Cerebellar cortex (tissue), 1 donor: ENCODE measurements at regions not wholly inside any gene's neighbourhood (a gene's known extent, or its start where the extent isn't known, plus 50 kb on each side); places are given as distances from the start of the nearest gene placed in this dataset.

ENCODE experiments used
- DNase-seq: peaks from one replicate; pipeline ENCODE4 v3.0.0-alpha.2; 2015; ENCODE audit warnings: low spot score

DNA sequence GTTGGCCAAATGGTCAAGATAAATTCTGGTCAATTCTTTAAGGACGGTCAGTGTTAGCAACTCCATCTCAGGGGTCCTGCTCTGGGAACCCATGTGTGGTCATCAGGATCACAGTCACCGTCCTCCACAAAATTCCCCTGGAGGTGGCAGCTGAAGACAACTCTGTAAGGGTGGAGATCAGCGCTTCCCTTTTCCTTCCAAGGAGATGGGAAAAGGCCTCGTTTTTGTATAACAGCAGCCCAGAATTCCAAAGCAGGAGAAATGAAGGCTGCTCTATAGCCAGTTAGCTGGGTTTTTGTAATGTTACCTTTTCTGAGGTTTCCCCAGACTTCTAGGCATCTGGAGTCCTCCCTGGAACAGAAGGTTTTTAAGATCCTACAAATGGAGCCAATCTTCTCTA, 334.8 kb downstream of the MYCN start:
- no peak for DNase-seq

GRCh38 chr2:16273111-16273510, 332.8 kb downstream of the MYCN start:
- DNase-seq, result no peak

DNA sequence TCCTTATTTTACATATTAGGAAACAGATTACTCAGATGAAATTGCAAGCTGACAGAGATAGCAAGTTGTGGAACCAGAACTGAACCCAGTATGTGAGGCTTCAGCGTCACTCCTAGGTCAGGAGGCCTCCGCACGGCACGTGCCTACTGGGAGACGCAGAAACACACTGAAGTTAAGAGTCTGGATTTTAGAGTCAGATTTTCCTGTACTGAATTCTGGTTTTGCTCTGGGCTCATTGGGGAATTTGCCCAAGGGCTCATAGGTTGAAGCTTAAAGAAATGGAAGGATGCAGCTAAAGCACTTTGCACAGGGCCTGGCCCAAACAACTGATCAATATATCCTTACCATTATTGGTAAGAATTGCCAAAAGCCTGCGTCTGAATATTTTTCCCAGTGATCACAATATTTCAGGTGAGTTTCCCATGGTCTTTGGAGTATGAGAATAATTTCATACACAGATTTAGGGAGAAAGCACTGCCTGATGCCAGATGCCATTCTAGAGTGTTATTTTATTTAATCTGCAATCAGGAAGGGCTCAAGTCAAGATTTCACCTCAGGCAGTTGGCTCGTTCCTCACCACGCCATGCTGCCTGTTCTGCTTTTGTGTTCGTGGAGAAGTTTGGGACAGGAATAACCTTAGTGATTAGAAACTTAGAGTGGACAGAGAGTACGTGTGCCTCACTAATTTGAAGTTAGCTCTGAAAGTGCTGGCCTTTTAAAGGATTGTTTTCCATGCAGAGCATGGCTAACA, 331.9 kb downstream of the MYCN start:
- no peak for DNase-seq

GRCh38 chr2:16271231-16271896, 331.0 kb downstream of the MYCN start:
- DNase-seq, result no peak

GRCh38 chr2:16270441-16270840, 330.1 kb downstream of the MYCN start:
- no peak for DNase-seq

- no peak for DNase-seq
Measured at GRCh38 chr2:16268301-16269000, 328.1 kb downstream of the MYCN start.

DNA sequence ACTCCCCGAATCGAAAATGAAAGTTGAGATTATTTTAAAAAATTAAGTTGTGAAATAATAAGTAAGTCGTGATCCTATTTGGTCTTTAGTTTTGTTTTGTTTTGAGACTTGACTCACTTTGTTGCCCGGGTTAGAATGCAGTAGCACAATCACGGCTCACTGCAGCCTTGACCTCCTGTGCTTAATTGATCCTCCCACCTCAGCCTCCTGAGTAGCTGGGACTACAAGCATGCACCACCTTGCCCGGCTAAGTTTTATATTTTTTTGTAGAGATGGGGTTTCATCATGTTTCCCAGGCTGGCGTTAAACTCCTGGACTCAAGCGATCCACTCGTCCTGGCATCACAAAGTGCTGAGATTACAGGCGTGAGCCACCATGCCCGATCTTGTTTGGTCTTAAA, 326.2 kb downstream of the MYCN start:
- DNase-seq, result no peak

DNA sequence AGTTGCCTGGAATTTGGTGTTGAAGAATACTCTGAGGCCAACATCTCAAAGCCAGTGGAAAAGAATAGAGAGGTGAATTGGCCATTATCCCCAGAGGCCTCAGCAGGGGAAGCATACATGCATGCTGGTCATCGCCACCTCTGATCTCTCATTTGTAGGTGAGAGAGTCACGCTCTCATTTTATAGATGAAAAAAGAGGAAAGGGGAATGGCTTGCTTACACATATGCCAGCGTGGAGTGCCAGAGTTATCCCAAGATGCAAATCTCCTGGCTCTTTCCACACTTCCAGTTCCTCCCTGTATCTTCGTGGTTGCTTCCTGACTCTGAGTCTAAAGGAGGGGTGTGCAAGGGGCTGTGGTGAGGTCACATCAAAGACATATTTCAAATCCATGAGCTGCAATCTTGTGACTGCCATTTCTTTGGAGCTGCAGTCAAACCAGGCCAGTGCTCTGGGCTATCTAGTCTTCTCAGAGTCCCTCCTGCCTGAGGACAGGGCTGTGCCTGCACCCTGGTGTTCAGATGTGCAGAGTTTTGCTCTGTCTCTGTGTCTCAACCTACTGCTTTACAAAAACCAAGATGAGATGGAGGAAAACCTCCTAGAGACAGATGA, 324.7 kb downstream of the MYCN start:
- DNase-seq, result no peak

GRCh38 chr2:16264491-16264890, 324.1 kb downstream of the MYCN start:
- DNase-seq, result no peak

GRCh38 chr2:16263241-16263890, 323.0 kb downstream of the MYCN start:
- DNase-seq, result no peak

DNA sequence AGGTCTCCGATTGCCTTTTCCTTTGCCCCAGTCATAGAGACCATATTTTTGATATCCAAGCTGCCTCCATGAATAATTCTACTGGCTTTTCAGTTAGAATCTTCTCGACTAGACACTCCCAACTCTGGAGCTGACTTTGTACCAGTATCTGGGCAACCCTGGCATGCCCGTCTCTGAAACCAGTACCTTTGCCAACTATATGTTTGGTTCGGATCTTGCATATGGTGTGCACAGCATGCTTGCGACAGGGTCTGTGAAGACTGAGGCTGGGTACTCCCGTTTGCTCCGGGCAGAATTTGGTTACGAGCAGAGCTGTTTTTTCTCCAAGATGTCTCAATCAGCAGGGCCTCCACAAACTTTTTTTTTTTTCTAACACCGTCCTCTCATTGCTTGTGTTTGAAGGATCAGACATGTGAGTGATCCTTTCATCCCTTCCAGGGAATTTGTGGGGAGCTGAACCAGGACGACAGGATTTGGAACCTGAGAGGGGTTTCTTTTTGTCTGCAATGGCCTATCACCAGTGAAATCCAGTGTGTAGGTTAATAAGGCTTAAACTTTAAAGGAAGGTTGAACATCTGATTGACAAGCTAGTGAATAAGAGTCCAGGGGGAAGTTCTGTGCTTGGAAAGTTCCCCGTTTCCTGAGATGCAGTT, 322.3 kb downstream of the MYCN start:
- no peak for DNase-seq

DNA sequence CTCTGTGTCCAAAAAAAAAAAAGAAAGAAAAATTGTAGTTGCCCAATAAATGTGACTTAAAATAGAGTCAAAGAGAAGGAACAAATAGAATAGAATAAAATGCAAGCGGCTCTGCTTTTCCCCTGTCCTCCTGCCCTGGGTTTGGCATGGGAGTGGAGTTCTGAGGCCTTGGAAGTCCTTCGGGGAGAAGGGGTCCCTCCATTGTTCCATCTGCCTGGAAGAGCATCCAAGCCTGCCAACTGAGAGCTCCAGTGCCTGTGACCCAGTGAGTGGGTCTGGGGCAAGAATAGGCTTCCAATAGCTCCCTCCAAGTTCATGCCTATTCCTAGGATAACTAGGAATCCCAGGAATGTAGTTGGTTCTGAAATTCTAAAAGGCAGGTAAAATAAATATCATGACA, 321.4 kb downstream of the MYCN start:
- no peak for DNase-seq

- DNase-seq, result no peak
Measured at GRCh38 chr2:16261071-16261470, 320.7 kb downstream of the MYCN start.

- no peak for DNase-seq
Measured at GRCh38 chr2:16260041-16260830, 319.9 kb downstream of the MYCN start.

- no peak for DNase-seq
Measured at GRCh38 chr2:16259010-16259409, 318.7 kb downstream of the MYCN start.

GRCh38 chr2:16258350-16258749, 318.0 kb downstream of the MYCN start:
- DNase-seq, result no peak

DNA sequence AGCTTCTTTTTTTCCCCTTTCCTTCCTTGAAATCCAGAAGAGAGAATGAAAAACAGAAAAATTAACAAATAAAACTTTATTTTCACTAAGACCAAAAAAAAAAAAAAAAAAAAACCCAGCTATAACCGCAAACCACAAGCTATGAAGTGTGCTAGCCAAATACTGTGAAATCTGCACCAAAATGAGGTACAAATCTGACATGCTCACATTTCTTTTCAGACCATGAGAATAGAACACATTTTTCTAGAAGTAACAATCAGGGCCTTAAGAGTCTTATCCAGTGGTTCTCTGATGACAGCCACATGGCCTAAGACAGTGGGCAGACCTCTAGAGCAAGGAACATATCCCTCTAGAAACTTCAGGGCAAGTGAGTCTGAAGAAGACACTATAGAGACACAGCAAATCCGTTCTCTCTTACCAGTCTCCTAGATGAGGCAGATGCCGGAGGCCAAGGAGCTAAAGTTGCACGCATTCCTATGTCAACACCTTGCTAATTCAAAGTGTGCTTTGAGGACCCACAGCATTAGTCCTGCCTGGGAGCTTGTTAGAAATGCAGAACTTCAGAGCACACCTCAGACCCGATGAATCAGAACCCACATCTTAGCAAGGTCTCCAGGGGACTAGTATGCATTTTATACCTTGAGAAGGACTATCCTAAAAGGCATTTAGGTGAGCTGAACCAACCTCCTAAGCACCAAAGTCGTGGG, 317.1 kb downstream of the MYCN start:
- no peak for DNase-seq

DNA sequence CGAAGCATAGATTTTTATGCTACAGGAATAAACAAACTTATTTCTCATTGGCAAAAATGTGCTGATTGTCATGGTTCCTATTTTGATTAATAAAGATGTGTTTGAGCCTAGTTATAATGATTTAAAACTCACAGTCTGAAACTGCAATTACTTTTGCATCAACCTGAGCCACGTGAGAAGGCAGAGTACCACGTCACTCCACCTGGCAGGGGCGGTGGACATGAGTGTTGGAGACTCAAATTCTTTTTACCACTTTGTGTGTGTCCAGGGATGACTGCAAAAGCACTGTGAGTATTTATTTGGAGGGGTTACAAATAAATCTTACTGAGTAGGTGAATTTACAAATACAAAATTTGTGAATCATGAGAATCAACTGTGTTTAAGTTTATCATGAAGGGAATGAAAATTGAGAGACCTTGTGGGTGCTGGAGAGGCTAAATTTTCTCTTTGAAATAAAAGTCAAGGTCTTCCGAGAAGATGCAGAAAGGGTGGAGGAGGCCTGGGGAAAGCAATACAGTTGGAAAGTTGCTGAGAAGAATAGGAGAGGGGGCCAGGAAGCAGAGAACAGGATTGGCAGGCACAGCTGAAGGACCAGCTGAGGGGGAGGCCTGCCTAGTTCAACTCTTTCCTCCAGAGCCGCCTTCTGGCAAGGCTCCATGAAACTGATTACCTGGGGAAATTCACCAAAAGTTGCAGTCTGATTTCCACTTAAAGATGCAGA, 316.4 kb downstream of the MYCN start:
- DNase-seq, result no peak

DNA sequence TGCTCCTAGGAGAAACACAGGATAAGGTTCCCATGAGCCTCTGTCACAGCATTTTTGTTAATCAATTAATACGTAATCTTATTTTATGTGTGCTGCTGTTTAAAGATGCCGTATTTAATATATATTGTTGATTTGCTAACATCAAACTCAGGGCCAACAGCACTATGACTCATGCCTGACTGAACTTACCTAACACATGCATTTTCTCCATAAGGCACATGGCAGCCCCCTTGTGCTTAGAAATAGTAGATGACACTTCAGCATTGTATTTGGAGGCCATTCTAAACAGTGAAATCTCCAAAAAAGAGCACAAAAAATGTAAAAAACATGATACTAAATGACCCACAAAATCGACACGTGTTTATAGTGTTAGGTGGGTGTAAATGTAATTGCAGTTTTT, 314.8 kb downstream of the MYCN start:
- DNase-seq, result no peak
